NCI-H187 treated with DMSO at 0.1 percent for 48 hours (cell line): ENCODE measurements at regions not wholly inside any gene's neighbourhood (a gene's known extent, or its start where the extent isn't known, plus 50 kb on each side); places are given as distances from the start of the nearest gene placed in this dataset.

ENCODE experiments used
- DNase-seq: peaks from one replicate; lab custom pipeline; 2025; lab: John Stamatoyannopoulos, UW

DNA sequence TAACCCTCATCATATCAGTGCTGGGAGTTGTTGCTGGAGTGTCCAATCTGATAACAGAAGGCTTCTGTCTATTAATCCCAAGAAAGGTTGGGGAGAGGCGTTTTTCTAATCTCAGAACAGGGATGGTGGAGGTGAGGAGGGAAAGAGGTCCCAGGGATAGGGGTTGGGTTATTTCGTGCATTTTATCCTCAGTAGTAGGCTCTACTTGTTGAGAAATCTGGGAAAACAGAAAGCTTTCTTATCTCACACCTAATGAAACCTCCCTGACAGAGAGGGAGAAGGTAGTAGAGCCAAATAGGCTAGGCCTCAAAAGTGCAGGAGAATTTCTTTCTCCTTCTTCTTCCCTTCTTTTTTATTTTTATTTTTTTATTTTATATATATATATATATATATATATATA, 281.8 kb upstream of the MAP3K7 start:
- DNase-seq, result no peak

DNA sequence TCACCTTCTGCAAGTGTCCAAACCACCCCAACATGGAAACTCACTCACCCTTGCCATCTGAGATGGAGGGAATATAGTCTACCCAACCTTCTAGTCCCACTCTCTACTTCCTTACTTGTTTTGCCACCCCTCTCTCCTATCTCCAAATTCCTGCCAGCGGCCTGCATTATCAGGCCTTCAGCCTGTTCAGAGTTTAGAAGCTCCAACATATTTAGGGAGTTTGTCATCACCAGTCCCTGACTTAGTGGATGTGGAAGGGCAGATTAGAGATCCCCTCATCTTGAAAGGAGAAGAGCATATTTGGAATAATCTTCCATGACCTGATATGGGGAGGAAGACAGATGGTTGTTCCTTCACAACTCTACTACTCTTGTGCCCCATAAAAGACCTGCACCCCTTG, 281.4 kb upstream of the MAP3K7 start:
- no peak for DNase-seq

DNA sequence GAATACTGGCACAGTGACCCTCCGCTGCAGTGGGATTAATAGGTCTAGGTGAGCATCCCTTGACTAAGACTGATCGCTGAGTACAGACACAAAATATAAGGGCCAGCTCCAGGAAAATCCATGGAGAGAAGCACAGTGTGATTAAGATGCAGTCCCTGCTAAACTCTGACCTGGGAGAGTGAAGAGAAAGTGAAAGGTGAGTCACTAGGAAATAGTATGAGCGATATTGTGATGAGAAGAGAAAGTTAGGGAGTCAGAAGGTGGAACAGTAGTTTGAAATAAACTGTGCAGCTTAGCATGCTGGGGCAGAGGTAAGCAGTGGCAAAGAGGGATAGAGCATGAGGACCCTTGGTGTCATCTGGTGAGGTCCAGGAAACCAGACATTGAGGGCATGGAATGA, 278.6 kb upstream of the MAP3K7 start:
- DNase-seq, result no peak

DNA sequence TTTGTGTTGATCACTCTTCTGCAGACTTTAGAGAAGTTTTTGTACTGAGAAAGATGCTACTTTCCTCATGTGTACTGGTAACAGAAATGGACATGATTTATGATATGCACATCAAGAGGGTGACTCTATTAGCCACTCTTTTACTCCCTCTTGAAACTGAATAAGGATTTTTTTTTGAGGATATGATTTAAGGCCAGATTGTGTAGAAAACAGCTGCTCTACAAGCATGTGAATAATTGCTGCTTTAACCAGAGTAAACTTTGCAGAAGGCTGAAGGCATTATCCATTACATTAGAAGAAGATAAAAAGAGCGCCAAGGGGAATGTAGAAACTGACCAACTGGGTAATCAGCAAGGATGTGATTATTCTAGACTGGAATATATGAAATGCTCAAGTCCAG, 276.2 kb upstream of the MAP3K7 start:
- DNase-seq, result no peak

DNA sequence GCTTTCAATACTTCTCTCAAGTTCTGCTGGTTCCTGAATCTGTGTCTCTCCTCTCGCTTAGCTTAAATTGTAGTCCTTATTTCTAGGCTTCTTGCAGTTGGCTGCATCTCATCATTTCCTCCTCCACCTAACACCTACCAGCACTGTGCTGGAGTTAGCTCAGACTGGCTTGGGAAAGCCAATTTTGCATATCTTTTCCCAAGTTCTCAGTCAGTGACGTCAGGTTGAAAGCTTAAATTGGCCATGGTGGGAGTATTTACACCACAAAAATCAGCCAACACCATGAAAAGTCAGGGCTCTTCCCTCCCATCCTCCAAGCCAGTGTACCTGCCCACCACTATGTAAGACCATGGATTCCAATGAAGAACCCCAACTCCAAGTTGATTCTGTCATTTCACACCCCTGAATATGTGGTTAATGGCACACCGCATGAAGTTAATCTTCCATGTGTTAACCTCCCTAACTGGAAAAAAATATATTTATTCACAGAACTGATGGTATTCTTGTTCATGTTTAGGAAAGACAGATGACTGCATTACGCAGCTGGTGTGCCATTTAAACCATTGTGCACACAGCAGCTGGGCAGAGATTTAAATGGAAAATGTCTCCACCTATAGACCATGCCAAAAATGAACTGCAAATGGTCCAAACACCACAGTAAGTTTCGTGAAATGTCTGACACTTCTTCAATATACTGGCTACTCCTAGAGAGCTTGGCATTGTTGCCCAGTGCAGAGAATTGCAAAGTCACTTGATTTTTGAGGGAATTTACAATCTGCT, 274.1 kb upstream of the MAP3K7 start:
- no peak for DNase-seq

DNA sequence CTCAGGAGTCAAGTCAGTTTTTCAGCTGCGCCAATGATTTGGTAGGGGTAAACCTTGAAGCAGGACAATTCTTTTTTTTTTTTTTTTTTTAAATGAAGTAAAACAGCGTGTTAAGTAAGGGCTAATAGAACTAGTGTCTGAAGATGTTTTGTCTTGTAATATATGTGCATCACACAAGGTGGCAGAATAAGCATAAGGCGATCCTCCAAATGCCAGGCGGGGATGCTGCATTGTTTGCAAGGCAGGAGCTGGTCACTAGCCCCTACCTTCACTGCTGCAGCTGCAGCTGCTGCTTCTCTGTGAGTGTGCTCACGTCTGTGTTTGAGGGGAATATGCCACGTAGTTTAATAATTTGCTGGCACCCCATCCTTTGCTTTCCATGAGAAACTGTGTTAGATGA, 272.7 kb upstream of the MAP3K7 start:
- DNase-seq, result no peak

DNA sequence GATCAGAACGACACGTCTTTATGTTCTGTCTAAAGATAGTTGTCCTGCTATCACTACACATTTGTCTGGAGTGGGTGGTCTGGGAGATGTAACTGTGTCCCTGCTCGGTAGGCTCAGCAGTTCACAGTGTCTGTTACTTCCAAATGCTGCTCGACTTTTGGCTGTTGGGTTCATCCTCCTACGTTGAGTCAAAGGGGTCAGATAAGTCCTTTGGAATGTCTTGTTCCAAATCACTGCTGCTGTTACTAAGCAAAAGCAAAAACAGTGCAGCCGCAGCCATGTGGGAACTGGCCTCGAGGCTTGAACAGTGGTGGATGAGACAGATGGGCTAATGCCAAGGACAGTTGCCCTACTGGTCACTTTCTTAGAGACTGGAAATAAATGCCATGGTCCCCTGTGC, 272.2 kb upstream of the MAP3K7 start:
- no peak for DNase-seq

DNA sequence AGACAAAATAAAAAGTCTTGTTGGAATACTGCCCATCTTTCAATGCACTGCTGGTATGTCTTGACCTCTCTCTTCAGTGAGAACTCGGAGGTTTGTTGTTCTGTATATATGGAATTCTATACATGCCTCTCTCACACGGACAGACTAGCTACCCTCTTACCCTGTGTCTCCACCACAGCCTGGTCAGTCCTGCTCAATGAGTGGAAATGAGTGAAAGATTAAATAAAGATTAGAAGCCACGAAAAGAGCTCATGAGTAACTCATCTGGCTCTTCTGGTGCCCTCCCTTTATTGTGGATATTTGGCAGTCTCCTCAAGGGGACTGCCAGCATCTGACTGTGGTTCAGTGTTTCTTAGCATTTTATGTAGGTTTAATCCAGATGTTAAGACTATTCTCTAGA, 262.8 kb upstream of the MAP3K7 start:
- no peak for DNase-seq

DNA sequence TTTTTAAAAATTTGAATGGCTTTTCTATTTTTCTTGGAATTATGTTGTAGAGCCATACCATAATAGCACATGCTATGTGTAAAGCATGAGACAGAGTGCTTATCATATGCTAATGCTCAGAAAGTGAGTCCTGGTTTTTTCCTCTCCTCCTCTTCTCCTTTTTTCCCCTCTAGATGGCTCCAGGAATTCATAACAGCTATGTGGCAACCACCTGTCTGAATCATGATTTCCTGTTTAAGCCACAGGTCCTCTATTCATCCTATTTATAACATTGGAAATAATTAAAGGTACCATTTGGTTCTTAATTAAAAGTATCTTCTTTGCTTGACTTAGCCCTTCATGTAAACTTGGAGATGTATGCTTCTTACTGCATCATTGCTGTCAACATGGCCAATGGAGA, 260.0 kb upstream of the MAP3K7 start:
- DNase-seq, result no peak

DNA sequence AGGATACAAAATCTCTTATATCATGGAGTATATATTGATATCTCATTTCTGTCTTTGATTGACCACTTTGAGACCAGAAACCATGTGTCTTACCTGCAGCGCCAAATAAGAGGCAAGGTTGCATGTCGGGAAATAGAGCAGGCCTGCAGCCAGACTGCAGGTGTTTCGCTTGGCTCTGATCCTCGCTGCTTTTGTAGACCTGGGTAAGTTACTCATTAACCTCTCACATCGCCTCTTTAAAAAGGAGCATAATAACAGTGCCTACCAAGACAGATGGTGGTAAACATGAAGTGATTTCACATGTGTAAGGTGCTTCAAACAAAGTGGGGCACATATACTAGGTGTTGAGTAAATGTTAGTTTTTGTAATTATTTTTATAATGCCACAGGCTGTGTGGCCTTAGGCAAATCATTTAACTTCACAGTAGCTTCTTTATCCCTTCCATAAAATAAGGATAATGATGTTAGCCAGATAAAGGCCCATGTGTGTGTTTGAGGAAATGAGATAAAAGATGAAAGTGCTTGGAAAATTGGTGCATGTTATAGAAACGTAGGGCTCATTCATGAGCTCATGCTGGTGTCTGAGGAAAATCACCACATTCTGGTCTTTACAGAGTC, 248.8 kb upstream of the MAP3K7 start:
- no peak for DNase-seq

DNA sequence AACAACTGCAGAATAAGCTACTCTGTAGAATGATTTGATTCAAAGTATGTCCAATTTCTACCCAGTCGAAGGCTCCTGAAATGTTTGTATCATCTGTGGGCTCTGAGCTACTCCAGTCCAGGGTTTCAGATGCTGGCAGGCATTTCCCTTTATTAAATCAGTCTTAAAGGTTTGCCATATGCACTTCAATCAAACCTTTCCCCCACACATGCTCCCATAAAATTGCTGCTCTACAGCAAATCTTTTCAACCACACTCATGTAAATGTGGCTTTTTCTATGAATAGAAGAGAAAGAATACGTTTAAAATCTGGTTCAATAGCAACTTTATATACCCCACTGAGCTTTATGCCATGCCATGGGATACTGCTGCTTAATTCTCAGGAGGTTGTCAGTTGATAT, 242.4 kb upstream of the MAP3K7 start:
- no peak for DNase-seq

DNA sequence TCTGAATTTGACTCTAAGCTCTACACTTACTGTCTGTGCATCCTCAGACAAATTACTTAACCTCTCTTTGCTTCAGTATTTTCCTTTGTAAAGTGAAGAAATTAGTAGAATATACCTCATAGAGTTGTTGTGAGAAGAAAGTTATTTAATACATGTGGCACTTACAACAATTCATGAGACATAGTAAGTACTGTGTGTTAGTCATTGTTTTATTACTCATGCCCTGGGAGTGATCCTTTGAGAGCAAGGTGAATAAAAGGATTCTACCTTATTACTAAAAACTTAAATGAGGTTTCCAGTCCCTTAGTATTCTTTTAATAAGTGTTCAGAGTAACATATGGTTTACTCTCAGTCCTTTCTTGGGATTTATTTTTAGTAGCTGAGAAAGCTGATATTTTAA, 233.6 kb upstream of the MAP3K7 start:
- DNase-seq, result no peak

DNA sequence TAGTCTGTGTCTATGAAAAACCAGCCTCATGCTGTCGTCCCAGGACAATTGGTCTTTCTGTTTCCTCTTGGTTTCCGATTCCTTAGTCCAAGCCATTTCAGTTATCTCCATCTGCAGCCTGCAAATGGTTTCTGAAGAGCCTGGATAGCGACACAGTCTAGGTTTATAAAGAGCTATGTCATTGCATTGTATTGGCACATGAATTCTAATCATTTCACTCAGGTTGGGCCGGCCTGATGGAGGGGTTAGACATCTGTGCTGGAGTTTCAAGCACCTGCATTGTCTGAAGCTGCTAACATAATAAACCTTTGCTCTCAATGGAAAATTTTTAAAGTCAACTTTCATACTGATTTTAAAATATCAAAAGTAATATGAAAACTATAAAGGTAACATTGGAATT, 232.6 kb upstream of the MAP3K7 start:
- DNase-seq, result no peak

DNA sequence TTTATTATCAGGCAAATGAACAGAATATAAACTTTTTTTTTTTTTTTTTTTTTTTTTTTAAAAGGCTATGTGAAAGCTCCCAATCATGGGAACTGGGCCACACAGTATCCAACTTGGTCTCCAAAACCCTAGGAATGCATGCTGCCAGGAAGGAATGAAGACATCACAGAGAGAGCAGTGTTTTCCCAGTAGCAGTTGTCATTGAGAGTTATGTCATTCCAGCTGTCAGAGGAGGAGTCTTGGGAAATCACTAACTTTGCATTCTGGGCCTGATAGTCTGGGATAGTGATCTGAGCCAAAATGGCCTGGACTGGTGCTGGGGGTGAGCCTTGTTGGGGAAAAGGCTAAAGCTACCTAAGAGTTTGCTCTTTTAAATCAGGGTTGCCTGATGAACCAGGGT, 231.3 kb upstream of the MAP3K7 start:
- DNase-seq, result no peak

DNA sequence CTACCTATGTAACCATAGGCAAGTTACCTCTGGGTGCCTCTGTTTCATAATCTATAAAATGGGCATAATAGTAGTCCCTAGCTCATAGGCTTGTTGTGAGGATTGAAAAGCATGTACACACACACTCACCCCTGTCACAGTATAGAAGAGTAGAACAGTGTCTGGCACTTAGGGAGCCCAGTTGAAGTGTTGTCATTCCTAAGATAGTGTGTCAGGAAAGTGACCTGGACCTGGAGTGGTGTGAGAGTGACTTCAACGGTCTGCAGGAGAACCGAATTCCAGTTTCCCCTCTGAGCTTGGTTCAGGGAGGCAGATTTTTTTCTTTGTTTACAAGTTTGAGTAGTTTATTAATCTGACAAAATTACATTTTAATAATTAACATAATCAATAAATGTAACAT, 229.9 kb upstream of the MAP3K7 start:
- no peak for DNase-seq

DNA sequence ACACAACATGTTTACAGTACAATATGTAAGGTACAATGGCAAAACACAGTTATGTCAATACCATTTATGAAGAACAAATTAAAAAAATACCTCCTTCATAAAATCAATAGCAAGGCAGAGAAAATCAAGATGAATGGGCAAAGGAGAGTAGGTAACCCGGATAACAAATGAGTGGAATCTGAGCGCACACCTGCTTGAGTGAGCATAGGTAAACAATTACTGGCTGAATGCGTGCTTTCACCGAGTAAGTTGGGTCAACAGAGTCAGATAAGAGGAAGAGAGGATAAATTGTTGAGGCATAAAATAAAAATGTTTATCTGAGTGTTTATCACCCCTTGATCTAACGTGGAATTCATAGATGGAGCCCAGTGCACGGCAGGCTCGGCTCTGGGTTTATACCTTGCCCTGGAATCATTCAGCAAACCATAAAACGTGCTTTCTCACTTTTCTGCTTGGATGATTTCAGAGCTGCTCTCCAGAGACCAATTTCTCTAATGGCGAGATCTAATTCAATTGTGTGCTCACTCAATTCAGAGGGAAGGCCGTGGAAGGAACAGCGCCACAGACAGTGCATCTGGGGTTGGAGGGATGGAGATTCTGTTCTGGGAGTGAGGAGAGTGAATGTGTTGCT, 224.8 kb upstream of the MAP3K7 start:
- DNase-seq, result peak; percentile 86

DNA sequence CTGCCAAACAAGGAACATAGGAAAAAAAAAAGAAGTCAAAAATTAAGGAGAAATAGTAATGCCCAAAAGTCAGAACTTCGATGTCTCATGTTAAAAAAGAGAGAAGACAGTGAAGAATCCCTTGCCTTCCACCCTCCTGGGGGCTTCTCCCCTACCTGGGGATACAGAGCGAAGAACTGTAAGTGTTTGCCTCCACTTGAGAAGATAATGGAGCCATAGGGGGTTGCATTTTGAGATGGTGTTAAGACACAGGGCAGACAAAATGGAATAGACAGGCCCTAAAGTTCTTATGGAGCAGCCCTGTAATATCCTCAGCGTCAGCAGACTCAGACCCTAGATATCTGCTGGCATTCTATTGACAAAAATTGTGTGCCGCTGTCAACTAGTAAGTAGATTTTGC, 222.2 kb upstream of the MAP3K7 start:
- DNase-seq, result no peak

DNA sequence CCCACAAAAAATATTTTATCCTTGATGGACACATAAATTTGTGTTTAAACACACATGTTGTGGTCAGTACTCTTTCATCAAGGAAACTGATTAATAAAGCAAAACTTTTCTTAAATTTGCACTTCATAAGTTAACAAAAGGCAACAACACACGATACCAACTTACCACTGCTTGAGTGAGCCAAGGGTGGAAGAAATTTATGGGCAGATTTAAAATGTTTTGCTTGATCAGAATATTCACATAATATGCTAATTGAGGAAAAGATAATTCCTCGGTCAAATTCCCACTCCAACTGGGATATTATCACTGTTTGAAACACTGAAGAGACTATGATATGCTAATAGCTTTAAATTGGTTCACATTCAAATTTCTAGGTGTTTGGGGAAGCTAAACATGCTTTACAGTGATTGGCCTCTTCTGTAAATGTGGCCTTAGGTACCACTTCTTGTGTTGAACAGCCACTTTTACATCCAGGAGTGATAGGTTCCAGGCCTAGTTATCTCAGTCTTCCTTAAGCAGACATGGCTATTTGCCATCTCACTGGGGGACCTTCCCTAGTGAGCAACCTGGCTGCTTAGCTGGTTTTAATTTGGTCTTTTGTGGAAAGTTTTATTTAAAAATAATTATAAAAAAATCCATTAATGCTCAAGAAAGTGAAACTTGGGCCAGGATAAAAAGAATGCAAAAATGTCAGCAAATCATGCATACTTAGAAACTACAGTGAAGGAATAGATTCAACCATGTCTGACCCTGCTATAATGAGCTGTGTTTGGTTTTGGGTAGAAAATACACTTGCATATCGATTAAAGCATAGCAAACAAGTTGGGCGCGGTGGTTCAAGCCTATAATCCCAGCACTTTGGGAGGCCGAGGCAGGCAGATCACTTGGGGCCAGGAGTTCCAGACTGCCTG, 221.2 kb upstream of the MAP3K7 start:
- no peak for DNase-seq

DNA sequence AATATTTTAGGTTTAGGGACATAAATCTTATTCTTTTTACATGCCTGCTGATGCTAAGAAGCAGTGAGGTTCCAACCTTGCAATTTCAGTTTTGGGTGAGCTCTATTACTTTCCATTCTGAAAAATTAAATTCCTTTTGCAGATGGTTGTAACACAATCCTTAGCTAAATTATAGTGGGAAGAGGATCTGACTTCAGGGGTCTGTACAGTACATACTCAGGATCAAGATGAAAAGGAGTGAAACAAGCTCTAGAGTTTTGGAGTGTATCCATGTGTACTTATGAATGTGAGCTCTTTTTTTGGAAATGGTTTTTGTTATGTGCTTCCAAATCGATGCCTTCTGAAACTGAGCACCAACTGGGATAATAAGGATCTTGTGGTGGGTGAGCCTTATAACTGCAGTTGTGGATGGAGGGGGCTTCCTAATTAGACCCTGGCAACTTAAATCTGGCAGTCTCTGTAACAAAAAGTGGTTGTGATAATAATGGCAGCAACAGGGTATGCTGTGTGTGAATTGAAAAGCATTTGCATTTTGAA, 218.8 kb upstream of the MAP3K7 start:
- no peak for DNase-seq

DNA sequence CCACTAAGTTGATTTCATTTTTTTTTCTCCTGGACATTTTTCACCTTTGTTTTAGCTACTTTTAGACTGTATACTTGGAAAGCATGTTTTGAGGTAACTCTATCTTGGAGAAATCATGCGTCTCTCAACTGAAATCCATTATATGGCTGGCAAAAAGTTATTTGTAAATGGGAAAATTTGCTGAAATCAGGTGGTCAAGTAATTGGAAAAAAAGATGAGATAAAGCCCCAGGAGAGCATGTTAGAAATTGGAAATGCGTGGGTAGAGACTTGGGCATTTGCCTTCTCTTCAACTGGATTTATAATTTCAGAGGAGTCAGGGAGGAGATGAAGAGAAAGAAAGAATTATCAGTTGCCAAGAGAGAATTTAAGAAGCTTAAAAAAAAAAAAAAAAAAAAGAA, 217.1 kb upstream of the MAP3K7 start:
- no peak for DNase-seq

DNA sequence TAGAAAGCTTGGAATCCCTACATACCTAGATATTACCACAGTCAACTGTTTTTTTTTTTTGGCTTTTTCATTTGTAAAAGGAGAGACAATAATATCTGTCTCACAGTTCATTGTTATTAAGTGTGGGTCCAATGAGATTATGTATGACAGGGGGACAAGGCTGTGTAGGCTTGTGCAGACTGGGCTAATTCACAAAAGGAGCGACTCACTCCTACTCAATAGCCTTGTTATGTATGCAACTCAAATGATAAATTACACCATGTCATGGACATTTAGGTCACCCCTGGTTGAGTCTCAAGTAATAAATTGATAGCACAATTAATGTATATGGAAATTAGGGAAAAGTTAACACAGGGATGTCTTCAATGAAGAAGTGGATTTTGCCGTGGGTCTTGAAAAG, 208.2 kb upstream of the MAP3K7 start:
- no peak for DNase-seq

DNA sequence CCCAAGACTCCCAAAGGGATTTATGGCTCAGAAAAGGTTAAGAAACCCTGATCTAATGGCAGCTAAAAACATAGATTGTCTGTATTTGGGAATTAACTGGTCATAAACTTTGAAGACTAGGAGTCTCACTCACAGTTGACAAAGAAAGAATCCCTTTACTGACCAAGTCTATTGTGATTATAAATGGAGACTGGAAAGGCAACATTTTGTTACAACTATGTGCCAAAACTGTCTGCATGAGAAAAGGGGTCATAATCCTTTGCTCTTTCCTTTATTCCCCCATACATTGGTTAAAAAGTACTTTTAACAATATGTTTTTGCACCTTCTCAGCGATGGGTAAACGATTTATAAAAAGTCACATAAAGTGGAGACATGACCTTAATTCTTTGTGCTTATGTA, 206.9 kb upstream of the MAP3K7 start:
- no peak for DNase-seq
